HS-27A (cell line): ENCODE measurements at regions not wholly inside any gene's neighbourhood (a gene's known extent, or its start where the extent isn't known, plus 50 kb on each side); places are given as distances from the start of the nearest gene placed in this dataset.
"Not testable (repeated sequence)": the region's sequence is repeated elsewhere in the genome, so short reads cannot be mapped to it uniquely, and the experiment has no call there.

Experiments used
- DNase-seq: peaks from one replicate; pipeline ENCODE4 v3.0.0-alpha.2; 2012; ENCODE audit warnings: low read depth, missing footprints

DNA sequence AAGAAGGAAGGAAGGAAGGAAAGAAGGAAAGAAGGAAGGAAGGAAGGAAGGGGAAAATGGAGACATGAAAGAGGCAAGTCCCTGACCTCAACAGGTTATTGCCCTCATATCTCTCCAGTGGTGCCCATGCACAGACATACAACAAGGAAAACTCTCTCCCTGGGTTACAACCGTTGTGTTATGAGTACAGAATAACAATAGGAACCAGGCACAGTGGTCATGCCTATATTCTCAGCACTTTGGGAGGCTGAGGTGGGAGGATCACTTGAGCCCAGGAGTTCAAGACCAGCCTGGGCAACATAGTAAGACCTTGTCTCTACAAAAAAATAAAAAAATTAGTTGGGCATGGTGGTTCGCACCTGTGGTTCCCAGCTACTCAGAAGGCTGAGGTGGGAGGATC is 139.4 kb upstream of the HMGA2 start:
- no peak for DNase-seq

DNA sequence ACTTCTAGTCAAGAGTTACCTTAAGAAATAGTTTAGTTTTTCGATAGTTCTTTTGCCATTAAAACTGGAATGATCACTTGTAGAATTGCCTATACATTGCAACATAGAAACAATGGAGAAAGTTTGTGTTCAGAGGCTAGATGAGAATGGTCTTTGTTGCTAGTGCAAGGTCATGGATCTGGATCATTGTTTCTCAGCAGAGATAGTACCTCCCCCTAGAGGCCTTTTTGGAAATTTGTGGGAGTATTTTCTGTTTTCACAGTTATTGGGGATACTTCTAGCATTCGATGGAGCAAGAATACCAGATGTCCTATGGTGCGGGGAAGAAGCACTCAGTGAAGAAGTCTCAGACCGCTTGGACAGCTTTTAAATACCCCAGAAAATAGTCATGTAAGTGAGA is 138.8 kb upstream of the HMGA2 start:
- peak; percentile 40 for DNase-seq

DNA sequence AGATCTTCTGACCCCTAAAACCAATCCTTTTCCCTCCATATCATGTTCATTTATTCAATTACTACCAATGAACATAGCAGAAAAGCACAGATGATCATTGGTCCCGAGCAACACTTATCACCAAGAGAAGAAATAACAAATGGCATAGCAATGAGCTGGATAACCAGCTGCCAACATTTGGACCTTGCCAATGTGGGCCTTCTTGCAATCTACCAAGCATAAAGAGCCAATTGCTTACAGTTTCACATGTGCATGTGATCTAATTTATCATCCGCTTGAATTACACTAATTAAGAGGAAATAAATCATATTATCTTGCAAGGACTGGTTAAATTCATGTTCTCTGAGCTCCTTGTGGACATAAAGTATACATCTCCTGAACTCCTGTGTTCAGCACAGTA is 134.8 kb upstream of the HMGA2 start:
- DNase-seq, result no peak

DNA sequence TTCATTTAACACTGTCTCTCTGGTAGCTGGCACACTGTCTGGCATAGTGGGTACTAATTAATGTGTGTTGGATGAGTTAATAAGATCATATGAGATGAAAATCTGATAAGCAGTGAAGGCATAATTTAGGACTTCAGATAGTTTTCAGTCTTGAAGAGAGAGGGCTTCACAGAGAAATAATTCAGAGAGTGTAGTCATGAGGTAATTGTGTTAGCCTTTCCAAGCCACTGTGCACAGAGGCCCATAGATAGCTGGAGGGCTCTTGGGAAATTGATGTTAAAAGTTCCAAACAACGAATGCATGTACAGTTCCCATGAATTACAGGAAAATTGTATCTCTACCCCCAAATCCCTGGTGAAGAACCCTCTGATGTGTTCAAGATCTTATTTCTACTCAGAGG is 133.8 kb upstream of the HMGA2 start:
- DNase-seq, result no peak

DNA sequence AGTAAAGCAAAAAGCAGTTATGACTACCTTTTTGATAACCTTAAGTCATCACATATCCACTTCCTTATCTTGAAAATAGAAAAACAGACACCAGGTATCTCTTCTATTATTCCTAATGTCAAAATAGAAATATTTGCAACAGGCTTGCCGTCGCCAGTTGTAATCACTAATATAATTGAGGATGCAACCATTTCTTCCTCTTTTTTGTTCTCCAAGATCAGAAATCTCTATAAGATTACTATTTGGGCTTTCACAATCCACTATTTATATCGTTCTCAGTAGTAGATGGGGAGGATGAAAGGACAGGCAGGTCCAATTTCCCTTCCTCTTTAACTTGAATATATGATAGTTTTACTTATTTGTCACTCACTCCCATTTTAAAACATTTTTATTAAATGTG is 130.2 kb upstream of the HMGA2 start:
- no peak for DNase-seq

DNA sequence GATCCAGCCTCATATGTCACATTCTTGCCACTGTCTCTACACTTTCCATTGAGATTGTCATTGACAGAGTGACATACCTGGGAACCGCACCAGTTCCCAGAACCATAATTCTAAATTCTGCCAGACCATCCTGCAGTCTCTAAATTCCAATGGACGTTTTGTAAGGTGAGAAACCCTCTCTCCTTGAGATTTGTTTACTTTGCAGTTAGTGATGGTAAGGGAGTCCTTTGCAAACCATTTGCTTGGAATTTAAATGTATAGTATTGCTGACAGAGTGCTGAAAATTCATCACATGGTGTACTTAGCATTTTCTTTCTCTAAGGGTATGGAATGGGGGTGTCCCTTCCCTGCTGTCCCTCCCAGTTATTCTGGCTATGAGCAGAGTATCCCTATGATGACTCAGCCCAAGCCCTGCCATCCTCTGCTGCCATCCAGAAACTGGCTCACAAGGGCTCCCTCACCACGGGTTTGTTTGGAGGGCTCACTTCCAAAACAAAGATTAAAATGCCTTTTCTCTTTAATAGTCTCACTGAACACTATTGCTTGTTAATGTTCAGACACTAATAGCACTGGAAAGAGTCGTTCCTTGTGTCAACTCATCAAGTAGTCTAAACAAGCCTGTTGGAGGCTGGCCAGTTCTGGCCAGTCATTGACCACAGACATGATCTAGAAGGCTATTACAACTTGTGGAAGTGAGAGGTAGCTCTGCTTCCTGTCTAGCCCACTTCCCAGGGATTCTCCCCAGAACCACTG is 129.0 kb upstream of the HMGA2 start:
- DNase-seq, result peak; percentile 89

DNA sequence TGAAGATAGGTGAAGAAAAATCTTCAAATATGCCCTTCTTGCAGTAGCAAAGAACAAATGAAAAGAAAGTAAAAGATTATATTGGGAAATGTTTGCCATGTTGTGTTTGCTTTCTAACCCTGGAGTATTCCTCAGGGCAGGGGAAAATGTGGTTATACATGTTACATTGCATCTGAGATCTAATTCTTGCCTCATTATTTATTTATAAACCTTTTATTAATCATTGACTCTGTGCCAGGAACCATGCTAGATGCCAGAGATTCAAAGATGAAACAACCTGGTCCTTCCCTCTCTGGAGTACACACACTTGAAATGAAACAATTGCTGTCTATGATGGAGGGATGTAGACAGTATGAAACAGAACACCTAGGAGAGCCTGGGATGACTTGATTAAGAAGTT is 128.1 kb upstream of the HMGA2 start:
- no peak for DNase-seq

DNA sequence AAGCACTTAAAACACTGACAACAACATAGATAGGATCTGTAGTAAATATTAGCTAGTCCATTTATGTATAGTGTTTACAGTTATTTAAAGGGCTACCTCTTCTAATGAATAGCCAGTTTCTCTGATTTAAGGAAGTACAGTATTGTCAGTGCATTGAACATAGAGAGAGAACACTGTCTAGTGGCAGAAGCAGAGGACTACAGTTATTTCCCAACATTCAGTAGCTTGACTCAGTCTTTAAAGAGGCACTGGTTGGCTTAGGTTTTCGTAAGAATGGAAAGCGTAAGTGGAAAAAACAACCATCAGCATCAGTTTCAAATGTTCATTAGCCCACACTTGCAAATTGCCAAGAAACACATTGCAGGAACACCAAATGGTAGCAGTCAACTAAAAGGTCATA is 125.0 kb upstream of the HMGA2 start:
- no peak for DNase-seq

DNA sequence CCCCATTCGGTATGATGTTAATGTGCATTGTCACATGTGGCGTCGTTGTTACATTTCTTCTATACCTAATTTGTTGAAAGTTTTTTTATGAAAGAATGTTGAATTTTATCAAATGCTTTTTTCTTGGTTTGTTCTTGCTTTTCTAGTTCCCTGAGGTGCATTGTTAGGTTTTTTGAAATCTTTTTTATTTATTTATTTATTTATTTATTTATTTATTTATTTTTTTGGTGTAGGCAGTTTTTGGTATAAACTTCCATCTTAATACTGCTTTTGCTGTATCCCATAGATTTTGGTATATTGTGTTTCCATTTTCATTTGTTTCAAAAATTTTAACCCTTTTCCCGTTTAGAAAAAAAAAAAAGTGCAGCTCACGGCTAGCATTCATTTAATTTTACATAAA is 121.1 kb upstream of the HMGA2 start:
- DNase-seq, result no peak

DNA sequence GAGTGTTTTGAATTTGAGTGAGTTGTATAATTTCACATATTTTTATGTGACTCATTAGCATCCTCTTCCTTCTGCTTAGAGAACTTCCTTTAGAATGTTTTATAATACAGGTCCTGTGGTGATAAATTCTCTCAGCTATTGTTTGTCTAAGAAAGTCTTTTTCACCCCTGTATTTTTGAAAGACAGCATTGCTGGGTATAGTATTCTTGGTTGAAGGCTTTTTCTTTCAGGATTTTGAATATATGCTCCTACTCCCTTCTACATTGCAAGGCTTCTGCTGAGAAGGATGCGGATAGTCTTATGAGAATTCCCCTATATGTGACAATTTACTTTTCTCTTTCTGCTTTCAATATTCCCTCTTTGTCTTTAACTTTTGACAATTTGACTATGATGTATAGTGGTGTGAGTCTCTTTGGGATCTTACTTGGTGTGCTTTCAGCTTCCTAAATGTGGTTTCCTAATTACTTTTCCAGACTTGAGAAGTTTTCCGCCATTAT is 118.9 kb upstream of the HMGA2 start:
- DNase-seq, result no peak

DNA sequence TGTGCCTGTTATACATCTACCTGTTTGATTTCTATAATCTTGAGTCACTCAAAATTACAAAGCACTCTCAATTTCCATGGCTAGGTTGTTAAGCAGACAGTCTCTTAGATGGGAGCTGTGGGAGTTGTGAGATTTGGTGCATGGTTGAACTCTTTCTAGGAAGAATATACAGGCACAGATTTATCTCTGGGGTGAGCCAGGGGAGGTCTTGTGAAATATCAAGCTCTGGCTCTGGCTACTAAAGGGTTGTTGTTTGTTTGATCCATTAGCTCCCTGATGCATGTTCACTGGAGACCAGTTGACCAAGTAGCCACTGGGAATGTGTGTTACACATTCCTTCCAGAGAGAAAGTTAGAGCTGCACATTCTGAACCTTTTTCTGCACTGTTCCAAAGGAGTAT is 117.2 kb upstream of the HMGA2 start:
- no peak for DNase-seq

DNA sequence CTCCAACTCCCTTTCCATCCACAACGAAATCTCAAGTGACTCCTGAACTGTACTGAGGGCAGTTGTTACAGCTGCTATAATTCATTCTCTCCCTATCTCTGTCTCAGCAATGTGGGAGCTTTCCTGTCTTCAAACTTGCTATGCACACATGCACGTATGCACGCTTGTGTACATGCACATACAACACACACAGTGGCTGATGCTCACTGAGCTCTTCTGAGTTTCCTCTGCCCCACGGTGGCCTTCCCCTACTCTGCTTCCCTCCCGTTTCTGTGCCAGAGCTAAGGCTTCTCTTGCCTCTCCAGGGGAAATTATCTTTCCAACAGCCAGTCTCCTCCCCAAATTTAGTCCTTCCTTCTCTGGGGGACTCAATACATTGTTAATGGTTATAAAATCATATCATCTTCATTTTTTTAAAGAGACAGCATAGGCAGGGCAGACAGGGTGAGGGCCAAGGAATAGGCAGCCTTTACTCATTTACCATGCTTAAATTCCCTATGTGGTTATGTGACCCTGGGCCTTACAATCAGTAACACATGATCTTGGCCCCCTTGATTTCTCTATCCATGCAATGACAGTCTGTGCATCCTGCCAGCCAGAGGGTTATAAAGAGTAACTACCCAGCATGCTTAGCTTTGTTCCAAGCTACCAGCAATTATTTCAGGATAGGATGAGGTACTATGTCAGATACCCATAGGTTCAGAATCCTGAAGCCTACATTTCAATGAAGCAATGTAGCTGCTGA is 111.9 kb upstream of the HMGA2 start:
- no peak for DNase-seq

DNA sequence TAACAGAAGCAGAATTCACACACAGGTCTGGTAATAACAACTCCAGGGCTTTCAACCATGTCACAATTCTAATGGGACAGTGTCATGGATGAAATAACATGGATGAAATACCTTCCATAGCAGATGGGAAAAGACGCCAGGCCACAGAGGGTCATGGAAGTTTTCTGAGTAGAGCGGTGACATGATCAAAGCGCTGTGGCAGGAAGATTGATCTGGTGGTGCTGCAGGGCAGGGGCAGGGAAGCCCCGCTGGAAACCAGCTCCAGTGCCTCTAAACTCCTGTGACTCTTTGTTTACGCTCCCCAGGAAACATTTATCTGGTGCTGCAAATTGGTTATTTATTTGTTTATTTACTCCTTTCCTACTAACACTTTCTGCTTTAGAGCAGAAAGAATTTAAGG is 108.3 kb upstream of the HMGA2 start:
- no peak for DNase-seq

DNA sequence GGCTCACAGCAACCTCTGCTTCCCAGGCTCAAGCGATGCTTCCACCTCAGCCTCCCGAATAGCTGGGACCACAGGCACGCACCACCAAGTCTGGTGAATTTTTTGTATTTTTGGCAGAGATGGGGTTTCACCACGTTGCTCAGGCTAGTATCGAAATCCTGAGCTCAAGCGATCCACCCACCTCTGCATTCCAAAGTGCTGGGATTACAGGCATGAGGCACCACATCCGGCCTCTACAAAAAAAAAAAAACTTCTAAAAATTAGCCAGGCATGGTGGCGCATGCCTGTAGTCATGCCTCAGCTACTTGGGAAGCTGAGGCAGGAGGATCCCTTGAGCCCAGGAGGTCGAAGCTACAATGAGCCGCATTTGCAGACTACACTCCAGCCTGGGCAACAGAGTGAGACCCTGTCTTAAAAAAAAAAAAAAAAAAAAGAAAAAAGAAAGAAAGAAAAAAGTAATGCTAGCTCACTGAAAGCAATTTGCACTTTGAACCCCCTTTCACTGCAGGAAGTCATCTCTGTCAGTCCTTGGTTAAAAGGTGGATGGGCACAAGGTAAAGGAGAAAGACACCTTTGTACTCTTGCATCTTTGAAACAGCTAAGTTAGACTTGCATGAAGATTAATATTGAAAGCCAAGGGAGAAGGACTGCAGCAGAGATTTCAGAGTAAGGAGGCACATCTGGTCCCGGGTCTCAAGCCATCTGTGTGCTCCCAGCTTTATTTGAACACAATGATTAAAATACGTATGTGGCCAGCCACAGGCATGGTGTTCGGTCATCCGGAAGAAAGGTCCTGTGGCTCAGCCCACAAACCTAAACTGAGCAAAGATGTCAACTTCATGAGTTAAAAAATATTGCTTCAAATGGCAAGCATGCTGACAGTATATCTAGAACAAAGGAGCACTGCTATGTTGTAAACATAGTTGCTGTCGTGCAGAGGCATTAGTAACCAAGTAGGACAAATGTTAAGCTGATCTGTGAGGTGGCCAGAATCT is 103.8 kb upstream of the HMGA2 start:
- peak; percentile 82 for DNase-seq

DNA sequence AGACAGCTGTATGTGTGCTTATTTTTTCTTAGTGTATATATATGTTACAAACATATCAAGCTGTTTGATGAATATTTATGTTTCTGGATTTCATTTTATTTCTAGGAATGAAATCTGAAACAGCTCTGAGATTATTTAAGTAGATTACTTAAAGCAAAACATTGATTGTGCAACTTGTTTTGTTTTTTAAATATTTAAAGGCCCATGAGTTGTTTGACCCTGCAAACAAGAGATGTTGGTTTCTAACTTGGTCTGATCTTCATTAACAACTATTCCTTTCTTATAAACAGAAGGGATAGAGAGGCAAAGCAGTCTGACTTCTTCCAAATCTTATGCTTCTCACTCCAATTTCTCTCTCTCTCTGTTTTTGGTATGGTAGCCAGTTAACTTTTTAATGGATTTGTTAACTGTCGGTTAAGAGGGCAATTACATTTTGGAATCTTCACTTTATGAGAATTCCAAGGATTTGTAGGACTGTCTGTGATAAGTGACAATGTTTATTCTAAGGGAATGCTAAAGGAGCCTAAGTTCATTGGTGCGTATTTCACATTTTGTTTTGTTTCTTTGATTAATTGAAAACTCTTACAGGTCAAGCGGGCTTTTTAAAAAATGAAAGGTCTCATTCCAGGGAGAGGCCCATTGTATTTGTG is 102.6 kb upstream of the HMGA2 start:
- no peak for DNase-seq

DNA sequence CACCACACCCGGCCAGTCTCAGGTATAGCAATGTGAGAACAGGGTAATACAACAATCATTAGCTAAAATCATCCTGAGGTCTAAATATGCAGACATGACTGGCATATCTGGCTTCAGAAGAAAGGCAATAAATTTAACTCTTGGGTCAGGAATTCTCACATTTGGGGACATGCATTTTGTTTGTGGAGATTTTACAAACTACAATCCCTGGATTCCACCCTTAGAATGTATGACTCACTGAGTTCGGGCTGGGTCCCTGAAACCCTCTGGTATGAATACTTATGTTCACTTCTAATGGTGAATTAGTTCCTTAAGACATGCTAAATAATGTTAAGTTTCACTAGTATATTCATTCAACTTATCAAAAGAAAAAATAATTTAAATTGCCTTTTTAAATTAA is 98.9 kb upstream of the HMGA2 start:
- DNase-seq, result peak; percentile 47

DNA sequence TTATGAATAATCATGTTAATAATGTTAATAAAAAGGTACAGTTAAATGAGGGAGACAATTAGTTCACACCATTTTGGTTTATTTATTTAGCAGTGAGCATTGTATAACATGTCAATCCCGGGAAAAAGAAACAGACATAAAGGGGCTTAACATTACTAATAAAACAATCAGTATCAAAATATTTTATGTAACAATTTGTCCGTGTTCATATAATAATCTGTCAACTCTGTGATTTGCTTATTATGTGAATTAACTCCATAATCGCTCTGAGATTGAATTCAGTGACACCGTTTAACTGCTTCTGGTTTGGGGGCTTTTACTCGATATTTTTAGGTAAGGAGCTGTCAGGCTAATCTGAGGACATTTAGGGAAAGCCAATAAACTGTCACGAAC is 95.8 kb upstream of the HMGA2 start:
- DNase-seq, result no peak

DNA sequence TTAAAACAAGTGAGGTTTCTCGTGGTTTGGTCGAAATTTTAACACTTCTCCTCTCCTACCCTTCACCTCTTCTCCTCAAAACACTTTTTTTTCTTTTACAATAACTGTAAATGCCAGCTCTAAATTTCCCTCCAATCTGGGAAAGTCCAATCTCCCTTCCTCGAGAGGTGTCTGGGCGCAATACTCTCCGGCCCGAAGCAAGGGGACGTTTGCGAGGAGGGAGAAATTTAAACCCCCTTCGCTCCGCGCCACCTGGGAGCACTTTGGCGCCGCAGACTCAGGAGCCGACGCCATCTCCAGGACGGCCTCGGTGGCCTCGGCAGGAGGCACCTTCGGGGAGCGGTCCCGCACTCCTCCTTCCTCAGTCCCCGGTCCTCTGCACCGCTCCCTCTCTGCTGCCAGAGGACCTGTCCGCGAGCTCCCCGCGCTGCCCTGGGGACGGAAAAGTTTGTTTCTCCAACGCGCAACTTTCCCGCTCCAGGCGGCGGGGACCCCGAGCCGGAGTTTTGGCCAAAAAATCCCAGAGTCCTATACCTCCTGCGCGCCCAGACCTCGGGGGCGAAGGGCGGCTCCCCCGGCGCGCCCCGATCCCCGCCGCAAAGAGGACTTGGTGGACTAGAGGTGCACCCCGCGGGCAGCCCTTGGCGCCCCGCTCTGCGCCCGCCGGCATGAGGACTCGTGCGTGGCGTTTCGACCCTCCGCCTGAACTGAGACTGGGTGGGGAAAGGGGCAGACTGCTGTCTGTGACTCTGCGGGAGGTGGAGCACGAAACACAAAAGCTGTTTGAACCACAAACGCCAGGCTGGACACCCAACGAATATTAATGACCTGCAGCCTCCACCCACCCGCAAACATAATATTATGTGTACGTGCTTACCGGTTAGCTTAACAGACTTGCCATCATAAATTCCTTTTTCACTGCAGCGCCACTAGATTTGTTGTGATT is 95.2 kb upstream of the HMGA2 start:
- DNase-seq, result no peak

DNA sequence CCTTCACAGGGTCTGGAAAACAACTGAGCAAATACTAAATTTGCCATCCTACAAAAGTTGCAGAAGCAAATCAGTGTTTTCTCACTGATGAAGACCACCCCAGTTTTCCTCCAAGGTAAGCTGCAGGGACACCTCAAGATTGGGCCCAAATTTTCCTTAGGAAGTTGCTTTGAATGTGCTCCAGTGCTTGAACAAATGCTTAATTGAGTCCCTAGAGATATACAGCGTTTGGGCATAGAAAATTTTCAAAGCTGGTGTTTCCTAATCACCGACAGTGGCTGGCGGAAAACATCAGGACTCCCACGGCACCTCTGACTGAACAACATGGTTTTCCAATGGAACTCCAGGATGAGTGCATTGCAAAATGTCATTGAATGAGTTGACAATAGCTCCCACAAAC is 92.5 kb upstream of the HMGA2 start:
- DNase-seq, result no peak

DNA sequence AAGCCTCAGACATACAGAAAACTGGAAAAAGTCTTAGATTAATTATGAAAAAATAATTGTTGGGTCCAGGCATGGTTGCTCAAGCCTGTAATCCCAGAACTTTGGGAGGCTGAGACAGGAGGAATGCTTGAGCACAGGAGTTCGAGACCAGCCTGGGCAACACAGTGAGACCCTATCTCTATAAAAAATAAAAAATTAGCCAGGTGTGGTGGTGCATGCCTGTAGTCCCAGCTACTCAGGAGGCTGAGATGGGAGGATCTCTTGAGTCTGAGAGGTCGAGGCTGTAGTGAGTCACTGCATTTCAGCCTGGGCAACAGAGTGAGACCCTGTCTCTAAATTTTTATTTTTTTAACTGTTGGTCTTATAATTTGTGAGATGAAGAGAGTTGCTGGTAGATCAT is 90.6 kb upstream of the HMGA2 start:
- not testable (repeated sequence) for DNase-seq

DNA sequence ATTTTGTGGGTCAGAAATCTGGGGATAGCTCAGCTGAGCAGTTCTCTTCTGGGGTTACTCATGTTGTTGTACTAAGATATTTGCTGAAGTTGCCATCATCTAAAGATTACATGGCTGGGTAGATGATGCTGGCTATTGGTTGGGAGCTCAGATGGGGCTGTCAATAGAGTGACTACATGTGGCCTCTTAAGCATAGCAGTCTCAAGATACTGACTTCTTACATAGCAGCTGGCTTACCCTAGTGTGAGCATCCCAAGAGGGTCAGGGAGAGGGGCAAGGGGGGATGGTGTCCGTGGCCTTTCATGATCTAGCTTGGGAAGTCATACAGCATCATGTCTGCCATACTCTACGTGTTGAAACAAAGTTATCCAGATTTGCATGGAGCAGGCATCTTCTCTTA is 90.1 kb upstream of the HMGA2 start:
- no peak for DNase-seq
